ENCODE measurements at regions not wholly inside any gene's neighbourhood (a gene's known extent, or its start where the extent isn't known, plus 50 kb on each side); places are given as distances from the start of the nearest gene placed in this dataset.
"Not testable (repeated sequence)": the region's sequence is repeated elsewhere in the genome, so short reads cannot be mapped to it uniquely, and the experiment has no call there.

- no peak for DNase-seq (ENCODE audit: low read depth in 4 of 4, low spot score in 1 of 4)
Measured at GRCh38 chr9:2439957-2440356, 181.6 kb upstream of the VLDLR start.

DNA sequence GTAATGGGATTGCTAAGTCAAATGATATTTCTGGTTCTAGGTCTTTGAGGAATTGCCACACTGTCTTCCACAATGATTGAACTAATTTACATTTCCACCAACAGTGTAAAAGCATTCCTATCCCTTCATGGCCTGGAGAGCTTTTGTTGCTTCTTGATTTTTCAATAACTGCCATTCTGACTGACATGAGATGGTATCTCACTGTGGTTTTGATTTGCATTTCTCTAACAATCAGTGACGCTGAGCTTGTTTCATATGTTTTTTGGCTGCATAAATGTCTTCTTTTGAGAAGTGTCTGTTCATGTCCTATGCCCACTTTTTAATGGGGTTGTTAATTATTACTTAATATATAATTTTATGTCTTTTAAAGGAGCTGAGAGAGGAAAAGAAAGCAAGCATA, 177.7 kb upstream of the VLDLR start:
- not testable (repeated sequence) for DNase-seq (ENCODE audit: low read depth in 4 of 4, low spot score in 1 of 4)

GRCh38 chr9:2448193-2448738, 173.3 kb upstream of the VLDLR start:
- no peak for DNase-seq (ENCODE audit: low read depth in 4 of 4, low spot score in 1 of 4)

DNA sequence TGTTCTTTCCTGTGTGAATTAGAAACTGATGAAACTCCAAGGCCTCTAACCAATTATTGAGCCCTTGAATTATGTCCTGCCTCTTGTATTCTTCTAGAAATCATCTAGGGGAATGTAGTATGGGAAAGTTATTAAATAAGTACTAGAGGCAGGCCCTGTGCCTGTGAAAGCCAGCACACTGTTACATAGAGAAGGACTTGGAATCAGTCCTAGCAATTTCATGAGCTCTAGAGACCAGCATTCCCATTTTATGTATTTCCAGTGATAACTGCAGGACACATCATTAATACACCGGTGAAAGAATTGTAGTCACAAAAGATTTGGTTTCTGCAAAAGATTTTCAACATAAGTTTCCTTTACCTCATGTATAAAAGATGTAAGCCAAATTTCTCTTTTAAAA, 168.5 kb upstream of the VLDLR start:
- DNase-seq (ENCODE audit: low read depth in 4 of 4, low spot score in 1 of 4), result no peak

DNA sequence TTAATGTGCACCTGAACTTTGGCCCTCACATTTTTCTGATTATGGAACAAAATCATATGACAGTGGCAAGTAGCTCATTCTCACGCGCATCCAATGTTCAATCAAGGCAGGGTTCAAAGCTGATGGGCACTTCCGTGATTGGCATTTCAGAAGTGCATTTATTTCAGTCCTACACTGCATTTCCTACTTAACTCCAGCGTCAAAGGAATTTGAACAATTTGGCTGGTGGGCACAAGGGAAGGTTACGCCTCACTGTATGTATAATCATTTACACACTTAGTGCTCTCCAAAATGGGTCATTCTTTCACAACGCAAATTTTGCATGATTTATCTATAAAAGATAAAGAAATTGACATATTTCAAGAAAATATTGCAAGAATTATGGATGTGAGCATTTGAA, 167.9 kb upstream of the VLDLR start:
- DNase-seq (ENCODE audit: low read depth in 4 of 4, low spot score in 1 of 4), result no peak

GRCh38 chr9:2459756-2460155, 161.8 kb upstream of the VLDLR start:
- DNase-seq (ENCODE audit: low read depth in 4 of 4, low spot score in 1 of 4), result no peak

- DNase-seq (ENCODE audit: low read depth in 4 of 4, low spot score in 1 of 4), result no peak
Measured at GRCh38 chr9:2461892-2462291, 159.7 kb upstream of the VLDLR start.

DNA sequence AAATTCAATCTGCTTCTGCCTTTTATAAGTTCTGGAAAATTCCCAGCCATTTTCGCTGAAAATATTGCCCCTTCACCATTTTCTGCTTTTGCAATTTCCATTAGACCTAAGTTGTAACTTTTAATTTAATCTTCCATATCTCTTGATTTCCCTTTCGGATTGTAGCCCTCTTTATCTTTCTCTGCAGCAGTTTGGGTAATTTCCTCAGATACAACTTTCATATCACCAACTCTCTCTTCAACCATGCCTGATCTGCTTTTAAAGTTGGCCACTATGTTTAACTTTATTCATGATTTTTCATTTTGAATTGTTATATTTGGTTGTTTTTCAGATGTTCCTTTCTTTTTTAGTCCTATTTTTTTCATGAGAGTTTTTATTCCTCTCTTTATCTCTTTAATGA, 157.0 kb upstream of the VLDLR start:
- no peak for DNase-seq (ENCODE audit: low read depth in 4 of 4, low spot score in 1 of 4)

DNA sequence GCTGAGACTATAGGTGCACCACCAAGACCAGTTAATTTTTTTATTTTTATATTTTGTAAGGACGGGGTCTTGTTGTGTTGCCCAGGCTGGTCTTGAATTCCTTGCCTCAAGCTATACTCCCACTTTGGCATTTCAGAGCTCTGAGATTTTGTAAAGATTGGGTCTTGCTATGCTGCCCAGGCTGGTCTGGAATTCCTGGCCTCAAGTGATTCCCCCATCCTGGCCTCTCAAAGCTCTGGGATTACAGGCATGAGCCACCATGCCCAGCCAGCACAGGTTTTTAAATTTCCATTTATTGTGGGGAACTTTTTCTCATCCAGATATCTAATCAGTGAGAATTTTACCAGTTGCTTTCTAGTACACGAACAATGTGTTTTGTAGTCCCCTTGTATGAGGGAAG, 156.1 kb upstream of the VLDLR start:
- no peak for DNase-seq (ENCODE audit: low read depth in 4 of 4, low spot score in 1 of 4)

GRCh38 chr9:2465921-2466460, 155.6 kb upstream of the VLDLR start:
- no peak for DNase-seq (ENCODE audit: low read depth in 4 of 4, low spot score in 1 of 4)

DNA sequence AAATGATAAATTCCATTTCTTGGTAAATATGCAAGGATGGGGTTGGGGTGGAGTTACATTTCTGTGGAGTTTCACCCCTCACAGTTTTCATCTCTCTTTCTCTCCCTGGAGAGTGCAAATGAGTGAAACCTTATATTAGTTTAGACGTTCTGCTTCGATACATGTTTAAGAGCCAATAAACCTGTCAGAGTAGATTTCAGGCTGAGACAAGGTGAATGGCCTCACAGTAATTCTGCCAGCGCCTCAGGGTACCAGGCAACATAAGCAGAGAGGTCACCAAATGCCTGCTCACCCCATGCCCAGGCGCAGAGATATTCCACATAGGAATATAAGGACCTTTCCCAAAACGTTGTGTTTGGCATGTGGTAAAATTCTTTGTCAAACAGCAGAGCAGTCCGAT, 154.9 kb upstream of the VLDLR start:
- no peak for DNase-seq (ENCODE audit: low read depth in 4 of 4, low spot score in 1 of 4)

DNA sequence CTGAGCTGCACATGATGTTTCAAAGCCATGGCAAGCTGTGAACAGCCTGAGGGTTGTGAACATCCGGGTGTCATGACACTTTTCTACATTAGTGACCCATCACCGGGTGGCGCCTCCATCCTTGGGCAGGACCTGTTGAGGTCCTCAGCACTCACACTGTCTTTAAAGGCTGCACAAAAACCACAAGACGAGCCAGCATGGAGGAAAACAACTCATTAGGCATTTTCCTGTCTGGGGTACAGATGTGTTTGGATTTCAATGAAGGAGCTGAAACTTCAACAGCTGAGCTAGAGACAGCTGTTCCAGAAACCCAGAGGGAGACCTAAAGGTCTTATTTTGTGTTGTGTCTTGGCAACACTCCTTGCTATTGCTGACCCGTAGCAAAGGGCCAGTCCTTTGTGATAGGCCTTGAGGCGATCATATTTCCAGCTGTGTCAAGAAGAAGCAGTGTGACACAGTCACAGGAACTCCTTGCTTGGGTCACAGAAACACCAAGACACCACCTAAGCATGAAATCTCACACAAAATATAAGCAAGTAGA, 151.8 kb upstream of the VLDLR start:
- no peak for DNase-seq (ENCODE audit: low read depth in 4 of 4, low spot score in 1 of 4)

- no peak for DNase-seq (ENCODE audit: low read depth in 4 of 4, low spot score in 1 of 4)
Measured at GRCh38 chr9:2473681-2474080, 147.9 kb upstream of the VLDLR start.

DNA sequence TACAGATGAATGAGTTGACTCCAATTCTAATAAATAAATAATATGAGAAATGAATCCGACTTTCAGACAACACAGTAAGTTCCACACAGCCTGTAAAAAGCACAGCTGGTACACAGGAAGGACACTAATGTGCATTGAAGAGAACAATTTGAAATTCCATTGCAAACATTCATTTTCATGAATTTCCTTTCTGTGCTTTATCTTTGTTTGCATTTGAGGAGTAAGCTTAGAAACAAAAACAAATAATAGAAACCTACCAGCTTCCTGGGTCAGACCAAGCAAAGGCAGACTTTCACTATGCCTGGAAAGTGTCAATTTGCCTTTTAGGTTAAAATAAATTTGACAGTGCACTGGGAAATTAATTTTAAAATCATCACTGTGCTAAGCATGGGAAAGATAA, 143.8 kb upstream of the VLDLR start:
- DNase-seq (ENCODE audit: low read depth in 4 of 4, low spot score in 1 of 4), result no peak

- no peak for DNase-seq (ENCODE audit: low read depth in 4 of 4, low spot score in 1 of 4)
Measured at GRCh38 chr9:2478421-2478820, 143.2 kb upstream of the VLDLR start.

DNA sequence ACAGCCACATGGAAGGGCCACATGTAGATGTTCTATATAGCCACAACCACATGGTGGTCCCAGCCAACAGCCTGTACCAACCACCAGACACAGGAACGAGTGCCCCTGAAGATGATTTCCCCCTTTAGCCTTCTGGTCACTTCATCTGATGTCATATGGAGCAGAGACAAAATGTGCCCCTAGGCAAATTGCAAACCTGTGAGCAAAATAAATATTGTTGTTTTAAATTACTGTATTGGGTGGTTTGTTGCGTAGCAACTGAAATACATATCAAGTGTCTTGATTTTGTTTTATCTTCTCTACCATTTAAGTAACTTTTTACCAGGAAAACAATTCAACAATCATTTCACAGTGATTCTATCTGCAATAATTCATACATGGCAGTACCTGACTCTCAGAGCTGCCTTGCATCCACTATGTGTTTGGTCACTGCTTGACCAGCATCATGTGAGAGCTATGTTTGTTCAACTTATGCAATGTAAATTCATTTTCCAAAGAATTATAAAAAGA, 142.5 kb upstream of the VLDLR start:
- no peak for DNase-seq (ENCODE audit: low read depth in 4 of 4, low spot score in 1 of 4)

DNA sequence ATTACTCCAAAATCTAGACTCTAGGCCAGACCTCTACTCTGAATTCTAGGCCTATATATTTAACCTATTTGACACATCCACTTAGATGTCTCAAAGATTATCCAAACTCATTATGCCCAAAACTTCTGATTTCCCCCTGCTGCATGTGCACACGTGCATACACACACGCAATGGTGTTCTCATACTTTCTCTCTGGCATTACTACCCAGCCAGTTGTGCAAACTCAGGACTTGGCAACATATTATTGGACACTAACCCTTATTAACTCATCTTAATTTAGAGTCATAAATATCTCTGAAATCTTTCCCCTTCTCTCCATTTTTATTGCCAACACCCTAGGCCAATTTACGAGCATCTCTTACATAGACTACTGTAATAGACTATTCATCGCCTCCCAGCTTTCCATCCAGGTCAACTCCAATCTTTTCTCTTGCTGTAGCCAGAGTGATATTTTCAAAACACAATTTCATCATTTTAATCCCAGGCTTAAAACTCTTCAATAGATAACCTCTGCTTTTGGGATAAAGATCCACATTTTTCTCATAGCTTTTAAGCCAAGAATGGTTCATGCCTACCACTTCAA, 141.2 kb upstream of the VLDLR start:
- DNase-seq (ENCODE audit: low read depth in 4 of 4, low spot score in 1 of 4), result no peak

- no peak for DNase-seq (ENCODE audit: low read depth in 4 of 4, low spot score in 1 of 4)
Measured at GRCh38 chr9:2481216-2481615, 140.4 kb upstream of the VLDLR start.

- DNase-seq (ENCODE audit: low read depth in 4 of 4, low spot score in 1 of 4), result no peak
Measured at GRCh38 chr9:2486988-2487387, 134.6 kb upstream of the VLDLR start.

DNA sequence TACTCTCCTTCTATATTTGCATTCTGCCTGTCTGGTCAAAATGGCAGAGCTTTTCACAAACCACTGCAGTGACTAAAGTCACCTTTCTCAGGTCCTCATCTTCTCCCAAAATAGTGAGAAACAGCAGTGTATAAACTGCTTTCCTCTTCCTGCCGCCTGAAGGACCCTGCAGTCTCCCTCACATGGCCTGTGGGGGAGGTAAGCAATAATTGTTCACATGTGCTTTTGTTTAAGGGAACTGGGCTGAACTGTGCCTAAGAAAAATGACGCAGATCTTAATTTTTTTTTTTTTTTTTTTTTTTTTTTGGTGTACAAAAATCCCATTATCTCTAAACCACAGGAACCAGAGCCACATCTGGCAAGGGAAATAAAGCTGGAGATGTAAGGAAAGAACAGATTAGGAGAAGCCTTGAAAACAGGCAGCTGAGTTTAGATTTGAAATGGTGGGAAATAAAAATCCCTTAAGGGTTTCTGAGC, 131.7 kb upstream of the VLDLR start:
- no peak for DNase-seq (ENCODE audit: low read depth in 4 of 4, low spot score in 1 of 4)

DNA sequence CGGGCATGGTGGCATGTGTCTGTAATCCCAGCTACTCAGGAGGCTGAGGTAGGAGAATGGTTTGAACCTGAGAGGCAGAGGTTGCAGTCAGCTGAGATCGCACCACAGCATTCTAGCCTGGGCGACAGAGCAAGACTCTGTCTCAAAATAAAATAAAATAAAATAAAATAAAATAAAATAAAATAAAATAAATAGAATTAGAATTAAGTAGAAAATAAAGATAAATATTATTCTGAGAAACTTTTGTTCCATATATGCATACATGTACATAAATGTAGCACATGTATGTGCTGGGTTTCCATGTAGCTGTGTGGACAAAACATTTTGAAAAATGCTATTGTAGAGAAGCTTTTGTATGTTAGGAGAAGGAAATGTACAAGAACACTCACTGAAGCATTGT, 129.4 kb upstream of the VLDLR start:
- DNase-seq (ENCODE audit: low read depth in 4 of 4, low spot score in 1 of 4), result no peak

- no peak for DNase-seq (ENCODE audit: low read depth in 4 of 4, low spot score in 1 of 4)
Measured at GRCh38 chr9:2493109-2493508, 128.5 kb upstream of the VLDLR start.

DNA sequence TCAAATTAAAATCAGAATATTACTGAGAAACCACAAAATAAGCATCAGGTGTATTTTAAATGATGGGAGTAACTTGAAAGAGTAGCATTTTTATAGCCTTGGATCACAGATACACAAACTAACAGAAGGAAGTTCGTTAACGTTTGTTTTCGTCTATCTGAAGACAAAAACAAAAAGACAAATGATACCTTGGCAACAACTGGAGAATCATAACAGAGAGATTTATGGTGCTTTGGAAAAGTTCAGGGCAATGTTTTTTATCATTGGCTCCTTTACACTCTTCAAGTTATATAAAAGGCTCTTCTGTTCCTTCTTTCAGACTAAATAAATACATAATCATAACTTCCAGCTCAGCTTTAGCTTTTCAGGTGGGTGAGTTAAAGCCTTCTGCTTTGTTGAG, 128.1 kb upstream of the VLDLR start:
- no peak for DNase-seq (ENCODE audit: low read depth in 4 of 4, low spot score in 1 of 4)
